PC-9 (cell line): ENCODE measurements at regions not wholly inside any gene's neighbourhood (a gene's known extent, or its start where the extent isn't known, plus 50 kb on each side); places are given as distances from the start of the nearest gene placed in this dataset.

Experiments
- BruUV-seq: library from RNA; stranded (reverse); fragments of 400-500 nt; replicated peaks from 2 replicates; lab custom pipeline; 2021; lab: Mats Ljungman, UMichigan
- CTCF ChIA-PET: fragments of 300-600 bp; sonication (Branson Sonifier 250); formaldehyde crosslinking; loops from one replicate; lab custom pipeline; 2022; ENCODE audit warnings: antibody characterized with exemption; lab: Charles Lee
- POLR2A ChIA-PET: fragments of 300-600 bp; sonication (Branson Sonifier 250); formaldehyde crosslinking; loops from one replicate; lab custom pipeline; 2022; ENCODE audit warnings: antibody characterized with exemption; ENCODE audit not compliant: unreplicated experiment; lab: Charles Lee
- DNase-seq, 2 experiments: peaks; one replicate each; pipeline versions ENCODE4 v3.0.0 to v3.0.0-alpha.2; 2015 to 2022; ENCODE audit warnings: mixed read lengths in 1 of 2
- H2AFZ ChIP-seq: fragments of 200-600 bp; sonication (generic); 2 replicates; pipeline ENCODE4 v1.8.1; 2017; ENCODE audit warnings: antibody characterized with exemption
- H3F3A ChIP-seq: fragments of 200-600 bp; sonication (generic); 2 replicates; pipeline ENCODE4 v1.8.1; 2017; ENCODE audit warnings: antibody characterized with exemption, mild to moderate bottlenecking, low read depth; ENCODE audit not compliant: insufficient read depth
- H3K27ac ChIP-seq: fragments of 200-600 bp; sonication (generic); 2 replicates; pipeline ENCODE4 v1.6.1; 2016; ENCODE audit warnings: mixed run types
- H3K27me3 ChIP-seq: fragments of 200-600 bp; sonication (generic); 2 replicates; pipeline ENCODE4 v1.6.1; 2016; ENCODE audit warnings: low read depth, mixed run types; ENCODE audit not compliant: insufficient read depth
- H3K36me3 ChIP-seq: fragments of 200-600 bp; sonication (generic); 2 replicates; pipeline ENCODE4 v1.6.1; 2016; ENCODE audit warnings: low read depth, mixed run types
- H3K4me1 ChIP-seq: fragments of 200-600 bp; sonication (generic); replicated peaks from 2 replicates; pipeline ENCODE4 v1.6.1; 2016; ENCODE audit warnings: mixed run types; ENCODE audit not compliant: insufficient read depth
- H3K4me2 ChIP-seq: fragments of 200-600 bp; sonication (generic); 2 replicates; pipeline ENCODE4 v1.6.1; 2017; ENCODE audit warnings: mixed run types
- H3K4me3 ChIP-seq: fragments of 200-600 bp; sonication (generic); 2 replicates; pipeline ENCODE4 v1.6.1; 2016; ENCODE audit warnings: mixed run types
- H3K79me2 ChIP-seq: fragments of 200-600 bp; sonication (generic); 2 replicates; pipeline ENCODE4 v1.6.1; 2017; ENCODE audit warnings: low read depth, mixed run types
- H3K9me2 ChIP-seq: fragments of 200-600 bp; sonication (generic); 2 replicates; pipeline ENCODE4 v1.8.1; 2017; ENCODE audit warnings: mild to moderate bottlenecking; ENCODE audit not compliant: insufficient read depth
- H3K9me3 ChIP-seq: fragments of 200-600 bp; sonication (generic); 2 replicates; pipeline ENCODE4 v1.8.1; 2016; ENCODE audit warnings: low read depth; ENCODE audit not compliant: insufficient read depth
- H4K20me1 ChIP-seq: fragments of 200-600 bp; sonication (generic); 2 replicates; pipeline ENCODE4 v1.8.1; 2017; ENCODE audit not compliant: insufficient read depth
- EZH2 ChIP-seq: fragments of 200-600 bp; sonication (generic); IDR thresholded peaks from 2 replicates; pipeline ENCODE4 v1.8.0; 2017; ENCODE audit warnings: antibody characterized with exemption, low read depth
- intact Hi-C: fragments of 100-400 bp; cut with micrococcal nuclease; formaldehyde crosslinking; loops from one replicate; pipeline ENCODE4 v1.10.0; 2022; ENCODE audit not compliant: unreplicated experiment
- TF ChIP-seq, protein P1 (sequence below): fragments of 200-600 bp; sonication (generic); conservative IDR thresholded peaks from 2 replicates; pipeline ENCODE4 v1.6.1; 2017; ENCODE audit warnings: mixed run types, antibody characterized with exemption, mild to moderate bottlenecking, moderate library complexity

DNA sequence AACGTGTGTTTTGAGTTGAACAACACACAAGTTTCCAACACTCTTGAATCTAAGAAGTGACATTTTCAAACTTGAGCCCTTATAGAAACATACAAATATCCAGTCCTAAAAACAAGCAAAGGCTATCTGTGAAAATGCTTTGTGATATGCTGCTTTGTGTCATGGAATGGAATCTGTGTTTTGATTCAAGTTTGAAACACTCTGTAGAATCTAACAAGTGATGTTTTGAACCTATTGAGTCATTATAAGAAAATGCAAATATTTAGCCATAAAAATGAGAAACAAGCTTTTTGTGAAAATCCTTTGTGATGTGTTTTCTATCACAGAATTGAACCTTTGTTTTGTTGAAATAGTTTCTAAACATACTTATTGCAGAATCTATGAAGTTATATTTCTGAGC, 105.7 kb upstream of the VPREB1 start:
- TF ChIP-seq, protein P1, sequence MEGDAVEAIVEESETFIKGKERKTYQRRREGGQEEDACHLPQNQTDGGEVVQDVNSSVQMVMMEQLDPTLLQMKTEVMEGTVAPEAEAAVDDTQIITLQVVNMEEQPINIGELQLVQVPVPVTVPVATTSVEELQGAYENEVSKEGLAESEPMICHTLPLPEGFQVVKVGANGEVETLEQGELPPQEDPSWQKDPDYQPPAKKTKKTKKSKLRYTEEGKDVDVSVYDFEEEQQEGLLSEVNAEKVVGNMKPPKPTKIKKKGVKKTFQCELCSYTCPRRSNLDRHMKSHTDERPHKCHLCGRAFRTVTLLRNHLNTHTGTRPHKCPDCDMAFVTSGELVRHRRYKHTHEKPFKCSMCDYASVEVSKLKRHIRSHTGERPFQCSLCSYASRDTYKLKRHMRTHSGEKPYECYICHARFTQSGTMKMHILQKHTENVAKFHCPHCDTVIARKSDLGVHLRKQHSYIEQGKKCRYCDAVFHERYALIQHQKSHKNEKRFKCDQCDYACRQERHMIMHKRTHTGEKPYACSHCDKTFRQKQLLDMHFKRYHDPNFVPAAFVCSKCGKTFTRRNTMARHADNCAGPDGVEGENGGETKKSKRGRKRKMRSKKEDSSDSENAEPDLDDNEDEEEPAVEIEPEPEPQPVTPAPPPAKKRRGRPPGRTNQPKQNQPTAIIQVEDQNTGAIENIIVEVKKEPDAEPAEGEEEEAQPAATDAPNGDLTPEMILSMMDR: no peak
- no peak for TF ChIP-seq EZH2
- no peak for DNase-seq
- no peaks in the 10 kb centered on the region for H3K79me2 ChIP-seq
- H3K36me3 ChIP-seq: no peaks in the 10 kb centered on the region
- no peaks in the 10 kb centered on the region for H3K9me3 ChIP-seq
- H2AFZ ChIP-seq: no peak overlapping the region
- H3K4me1 ChIP-seq: no peaks in the 10 kb centered on the region
- no peak overlapping the region for H3K4me2 ChIP-seq
- intact Hi-C loops: no loop called here
- ChIA-PET POLR2A (no interaction called here), CTCF (interaction anchor here (0.6 kb wide), 1 partner anchor 87 kb away, joined by 10 read pairs; no protein-coding TSS in a partner anchor)
- H3K4me3 ChIP-seq: no peak overlapping the region
- BruUV-seq: no TSS peak
- no peaks in the 10 kb centered on the region for H3K9me2 ChIP-seq
- no peaks in the 10 kb centered on the region for H4K20me1 ChIP-seq
- no peak overlapping the region for H3K27ac ChIP-seq
- H3F3A ChIP-seq: no peaks in the 10 kb centered on the region
- peaks cover 34% of the 10 kb centered on the region for H3K27me3 ChIP-seq

DNA sequence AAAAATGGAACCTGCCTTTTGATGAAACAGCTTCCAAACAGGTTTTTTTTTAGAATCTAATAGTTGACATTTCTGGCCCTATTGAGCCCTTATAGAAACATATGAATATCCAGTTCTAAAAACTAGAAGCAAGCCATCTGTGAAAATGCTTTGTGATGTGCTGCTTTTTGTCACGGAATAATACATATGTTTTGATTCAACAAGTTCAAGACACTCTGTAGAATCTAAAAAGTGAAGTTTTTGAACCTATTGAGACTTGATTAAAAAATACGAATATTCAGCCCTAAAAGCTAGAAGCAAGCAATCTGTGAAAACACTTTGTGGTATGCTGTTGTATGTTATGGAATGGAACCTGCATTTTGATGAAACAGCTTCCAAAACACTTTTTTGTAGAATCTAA, 106.7 kb upstream of the VPREB1 start:
- no peak overlapping the region for H3K27ac ChIP-seq
- H3K9me2 ChIP-seq: no peaks in the 10 kb centered on the region
- no peak for DNase-seq
- TF ChIP-seq, protein P1: no peak
- TF ChIP-seq EZH2: no peak
- H3F3A ChIP-seq: no peaks in the 10 kb centered on the region
- no peaks in the 10 kb centered on the region for H3K9me3 ChIP-seq
- ChIA-PET POLR2A (no interaction called here), CTCF (no interaction called here)
- H3K4me1 ChIP-seq: no peaks in the 10 kb centered on the region
- no peak overlapping the region for H3K4me2 ChIP-seq
- no peaks in the 10 kb centered on the region for H3K79me2 ChIP-seq
- H3K27me3 ChIP-seq: peaks cover 29% of the 10 kb centered on the region
- BruUV-seq: no TSS peak
- no peak overlapping the region for H2AFZ ChIP-seq
- intact Hi-C loops: no loop called here
- no peaks in the 10 kb centered on the region for H3K36me3 ChIP-seq
- no peak overlapping the region for H3K4me3 ChIP-seq
- H4K20me1 ChIP-seq: no peaks in the 10 kb centered on the region

DNA sequence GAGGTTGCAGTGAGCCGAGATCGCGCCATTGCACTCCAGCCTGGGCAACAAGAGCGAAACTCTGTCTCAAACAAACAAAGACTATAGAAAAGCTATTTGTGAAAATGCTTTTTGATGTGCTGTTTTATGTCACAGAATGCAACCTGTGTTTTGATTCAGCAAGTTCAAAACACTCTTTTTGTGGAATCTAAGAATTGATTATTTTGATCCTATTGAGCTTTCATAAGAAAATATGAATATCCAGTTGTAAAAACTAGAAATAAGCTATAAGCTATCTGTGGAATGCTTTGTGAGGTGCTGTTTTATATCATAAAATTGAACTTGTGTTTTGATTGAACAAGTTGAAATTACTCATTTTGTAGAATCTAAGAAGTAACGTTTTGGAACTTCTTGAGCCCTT, 110.7 kb upstream of the VPREB1 start:
- Histone ChIP-seq H3K79me2 (no peaks in the 10 kb centered on the region), H3K9me3 (no peaks in the 10 kb centered on the region), H3K4me3 (no peak overlapping the region), H3K4me1 (no peaks in the 10 kb centered on the region), H3K27me3 (peaks cover 34% of the 10 kb centered on the region), H3F3A (no peaks in the 10 kb centered on the region), H3K36me3 (no peaks in the 10 kb centered on the region), H3K4me2 (no peak overlapping the region), H2AFZ (no peak overlapping the region), H3K27ac (no peak overlapping the region), H4K20me1 (no peaks in the 10 kb centered on the region), H3K9me2 (no peaks in the 10 kb centered on the region)
- DNase-seq: no peak
- ChIA-PET POLR2A (no interaction called here), CTCF (no interaction called here)
- BruUV-seq: no TSS peak
- TF ChIP-seq, protein P1: no peak
- no peak for TF ChIP-seq EZH2
- intact Hi-C loops: no loop called here
